ENCODE measurements at regions not wholly inside any gene's neighbourhood (a gene's known extent, or its start where the extent isn't known, plus 50 kb on each side); places are given as distances from the start of the nearest gene placed in this dataset.

DNA sequence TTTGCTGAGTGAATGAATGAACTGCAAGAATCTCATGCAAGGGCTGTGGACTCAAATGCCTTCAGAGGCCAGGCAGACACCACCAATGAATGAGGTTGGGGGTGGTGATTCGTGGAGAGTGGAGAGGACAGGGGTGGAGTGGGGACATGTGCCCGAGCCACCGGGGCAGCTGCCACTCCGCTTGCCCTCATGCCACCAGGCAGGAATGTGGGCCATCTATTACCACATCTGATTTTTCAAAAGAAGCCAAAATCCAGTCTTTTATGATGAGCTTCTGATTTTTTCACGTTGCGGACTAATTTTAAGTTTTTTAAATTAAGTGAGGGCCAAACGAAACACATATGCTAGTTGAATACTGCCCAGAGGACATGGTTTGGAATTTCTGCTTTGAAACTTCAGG, 67.1 kb upstream of the SMURF2 start:
- TF ChIP-seq, protein P1, sequence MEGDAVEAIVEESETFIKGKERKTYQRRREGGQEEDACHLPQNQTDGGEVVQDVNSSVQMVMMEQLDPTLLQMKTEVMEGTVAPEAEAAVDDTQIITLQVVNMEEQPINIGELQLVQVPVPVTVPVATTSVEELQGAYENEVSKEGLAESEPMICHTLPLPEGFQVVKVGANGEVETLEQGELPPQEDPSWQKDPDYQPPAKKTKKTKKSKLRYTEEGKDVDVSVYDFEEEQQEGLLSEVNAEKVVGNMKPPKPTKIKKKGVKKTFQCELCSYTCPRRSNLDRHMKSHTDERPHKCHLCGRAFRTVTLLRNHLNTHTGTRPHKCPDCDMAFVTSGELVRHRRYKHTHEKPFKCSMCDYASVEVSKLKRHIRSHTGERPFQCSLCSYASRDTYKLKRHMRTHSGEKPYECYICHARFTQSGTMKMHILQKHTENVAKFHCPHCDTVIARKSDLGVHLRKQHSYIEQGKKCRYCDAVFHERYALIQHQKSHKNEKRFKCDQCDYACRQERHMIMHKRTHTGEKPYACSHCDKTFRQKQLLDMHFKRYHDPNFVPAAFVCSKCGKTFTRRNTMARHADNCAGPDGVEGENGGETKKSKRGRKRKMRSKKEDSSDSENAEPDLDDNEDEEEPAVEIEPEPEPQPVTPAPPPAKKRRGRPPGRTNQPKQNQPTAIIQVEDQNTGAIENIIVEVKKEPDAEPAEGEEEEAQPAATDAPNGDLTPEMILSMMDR (IDR thresholded peaks at IDR 0.05), result no peak
- TF ChIP-seq POLR2A (IDR thresholded peaks at IDR 0.05), result no peak
